Astrocyte of the spinal cord (primary cell): ENCODE measurements at regions not wholly inside any gene's neighbourhood (a gene's known extent, or its start where the extent isn't known, plus 50 kb on each side); places are given as distances from the start of the nearest gene placed in this dataset.
A peak's percentile ranks its signal among the peaks of the same experiment; 100 is the strongest.

ENCODE experiments used
- DNase-seq: peaks from one replicate; pipeline ENCODE4 v3.0.0; 2011; ENCODE audit warnings: low read depth, low spot score
- H3K4me3 ChIP-seq: 2 replicates; pipeline ENCODE4 v1.5.1; 2011; ENCODE audit warnings: low read depth, mild to moderate bottlenecking, low read length, moderate library complexity
- CTCF ChIP-seq: IDR thresholded peaks from 2 replicates; pipeline ENCODE4 v1.5.1; 2012; ENCODE audit warnings: low read depth, mild to moderate bottlenecking, low read length, inconsistent platforms
- in situ Hi-C: cut with HindIII; loops from 2 replicates; pipeline ENCODE4 v1.10.0; 2017; ENCODE audit warnings: low sequenced_read_pairs

DNA sequence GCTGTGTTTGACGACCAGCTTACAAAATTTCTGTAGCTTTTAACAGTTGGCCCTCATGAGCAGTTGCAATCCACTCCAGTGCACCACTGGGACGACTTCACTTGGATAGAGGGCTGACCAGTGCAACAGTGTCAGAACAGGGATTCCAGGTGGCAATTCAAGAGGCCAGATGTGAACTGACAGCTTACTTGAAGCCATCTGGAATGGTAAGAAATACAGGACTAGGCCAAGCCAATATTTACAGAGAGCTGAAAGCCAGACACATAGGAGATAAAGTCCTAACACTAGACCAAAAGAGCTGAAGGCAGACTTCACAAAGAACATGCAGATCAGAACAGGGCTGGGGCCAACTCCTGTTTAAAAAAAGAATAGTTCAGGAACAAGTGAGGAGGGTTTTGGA lies 93.5 kb upstream of the NFIA start:
- DNase-seq, result no peak
- H3K4me3 ChIP-seq, result no peak overlapping the region
- TF ChIP-seq CTCF, result no peak
- in situ Hi-C loops, result no loop called here

- in situ Hi-C loops, result no loop called here
- TF ChIP-seq CTCF, result no peak
- no peak overlapping the region for H3K4me3 ChIP-seq
- DNase-seq, result no peak
These were observed 94.5 kb upstream of the NFIA start for GRCh38 chr1:60987904-60988303.

DNA sequence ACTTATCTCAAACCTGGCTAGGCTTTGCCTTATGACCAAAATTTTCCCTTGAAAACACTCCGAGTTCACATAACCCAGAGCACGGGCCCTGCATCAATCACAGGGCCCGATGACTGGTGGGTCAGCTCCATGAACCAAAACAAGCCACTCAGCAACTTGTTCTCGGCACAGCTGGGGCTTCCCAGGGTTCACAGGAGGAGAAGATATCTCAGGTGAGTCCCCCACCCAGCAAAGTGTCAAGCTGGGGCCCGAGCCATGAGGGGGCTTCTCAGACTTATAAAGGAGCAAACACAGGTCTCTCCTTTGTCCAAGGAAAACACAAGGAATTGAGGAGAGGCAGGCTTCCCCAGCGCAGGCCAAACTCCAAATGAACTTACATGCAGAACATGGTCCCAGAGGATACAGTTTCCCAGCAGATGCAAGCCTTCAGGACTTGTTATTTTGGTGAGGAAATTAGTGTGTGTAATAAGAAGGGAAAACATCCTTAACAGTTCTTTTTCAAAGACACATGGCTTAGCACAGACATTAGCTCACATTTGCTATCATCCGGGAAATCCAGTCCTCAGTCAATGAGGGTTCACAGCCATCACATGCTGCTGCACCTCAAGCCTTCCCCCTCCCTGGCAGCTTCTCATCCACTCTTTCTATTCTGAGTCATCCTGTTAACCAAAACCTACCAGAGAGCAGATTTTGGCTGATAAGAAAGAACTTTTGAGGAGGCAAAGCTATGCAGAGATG lies 98.1 kb upstream of the NFIA start:
- in situ Hi-C loops, result no loop called here
- TF ChIP-seq CTCF, result no peak
- peak; percentile 43 for DNase-seq
- no peak overlapping the region for H3K4me3 ChIP-seq

- in situ Hi-C loops, result no loop called here
These were observed 98.7 kb upstream of the NFIA start for GRCh38 chr1:60983701-60984061.

GRCh38 chr1:60982539-60982938 lies 99.8 kb upstream of the NFIA start:
- TF ChIP-seq CTCF, result no peak
- H3K4me3 ChIP-seq, result no peak overlapping the region
- in situ Hi-C loops, result no loop called here
- no peak for DNase-seq

More at GRCh38 chr1:60983701-60984061, 98.7 kb upstream of the NFIA start:
- no peak for TF ChIP-seq CTCF
- no peak overlapping the region for H3K4me3 ChIP-seq
- no peak for DNase-seq

DNA sequence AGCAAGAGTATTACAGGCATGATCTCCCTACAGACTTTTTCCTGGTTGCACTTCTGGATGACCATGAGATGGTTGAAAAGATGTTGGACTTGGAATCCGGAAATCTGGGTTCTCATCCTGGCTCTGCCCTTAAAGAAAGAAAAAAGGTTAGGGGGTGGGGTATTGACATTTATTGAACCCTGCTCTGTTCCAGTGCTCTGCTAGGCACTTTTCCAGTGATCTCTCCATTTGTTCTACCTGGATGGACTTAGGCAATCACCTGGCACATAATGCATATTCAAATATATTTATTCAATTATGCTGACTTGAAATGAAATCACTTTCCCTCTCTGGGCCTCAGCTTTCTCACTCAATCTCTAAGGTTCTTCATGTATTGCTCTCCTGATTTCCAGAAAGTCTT lies 101.0 kb upstream of the NFIA start:
- in situ Hi-C loops, result no loop called here
- H3K4me3 ChIP-seq, result no peak overlapping the region
- TF ChIP-seq CTCF, result no peak
- DNase-seq, result no peak
